Endothelial cell of umbilical vein (primary cell): ENCODE measurements at regions not wholly inside any gene's neighbourhood (a gene's known extent, or its start where the extent isn't known, plus 50 kb on each side); places are given as distances from the start of the nearest gene placed in this dataset.

Experiments used
- BruUV-seq: library from RNA; stranded (reverse); fragments of 400-500 nt; replicated peaks from 2 replicates; lab custom pipeline; 2021; lab: Mats Ljungman, UMichigan
- CTCF ChIA-PET: fragments of 300-600, 350-600 bp; sonication (Branson Sonifier 250); formaldehyde crosslinking; loops from one replicate; lab custom pipeline; 2021; ENCODE audit warnings: antibody characterized with exemption, inconsistent platforms; lab: Charles Lee
- POLR2A ChIA-PET: fragments of 300-600, 350-600 bp; sonication (Branson Sonifier 250); formaldehyde crosslinking; loops from one replicate; lab custom pipeline; 2021; ENCODE audit warnings: antibody characterized with exemption, inconsistent platforms; lab: Charles Lee
- DNase-seq: peaks from one replicate; pipeline ENCODE4 v3.0.0-alpha.2; 2011; ENCODE audit warnings: low read depth, low spot score
- FAIRE-seq: peaks from 2 replicates; lab custom pipeline; 2011; peaks lifted over from hg19 to GRCh38; lab: Jason Lieb, UNC
- H2AFZ ChIP-seq: 2 replicates; pipeline ENCODE4 v1.6.0; 2012; ENCODE audit warnings: low read depth, low read length, control low read depth, inconsistent platforms
- H3K27ac ChIP-seq: 2 replicates; pipeline ENCODE4 v1.5.1; 2011; ENCODE audit warnings: low read depth, mild to moderate bottlenecking, control low read depth, low read length, moderate library complexity; ENCODE audit not compliant: insufficient read depth
- H3K27me3 ChIP-seq, 2 experiments: 2 replicates each; pipeline versions ENCODE4 v1.6.0 to v1.6.1; 2011; ENCODE audit warnings: low read length in 2 of 2, mixed read lengths in 1 of 2; ENCODE audit not compliant: control insufficient read depth in 2 of 2, insufficient read depth in 2 of 2
- H3K36me3 ChIP-seq, 2 experiments: 2 replicates in 1 of 2; 3 replicates in 1 of 2; pipeline ENCODE4 v1.5.1; 2011; ENCODE audit warnings: low read length in 2 of 2, mild to moderate bottlenecking in 1 of 2, moderate library complexity in 1 of 2; ENCODE audit not compliant: control insufficient read depth in 2 of 2, insufficient read depth in 2 of 2; ENCODE audit errors: extremely low read depth in 1 of 2
- H3K4me1 ChIP-seq: 3 replicates; pipeline ENCODE4 v1.5.1; 2011; ENCODE audit warnings: mild to moderate bottlenecking, low read length; ENCODE audit not compliant: control insufficient read depth, insufficient read depth; ENCODE audit errors: extremely low read depth
- H3K4me2 ChIP-seq: 2 replicates; pipeline ENCODE4 v1.6.1; 2011; ENCODE audit warnings: low read length, control low read depth, mixed read lengths; ENCODE audit not compliant: insufficient read depth
- H3K4me3 ChIP-seq, 3 experiments: fragments of 200-600 bp in 1 of 3; sonication (generic), shearing (Covaris generic) in 1 of 3; replicated peaks in 1 of 3; 2 replicates each; pipeline ENCODE4 v1.5.1; 2011 to 2016; ENCODE audit warnings: control low read depth in 3 of 3, low read length in 3 of 3, mild to moderate bottlenecking in 2 of 3, inconsistent platforms in 1 of 3, low read depth in 1 of 3, moderate library complexity in 1 of 3; ENCODE audit not compliant: insufficient read depth in 1 of 3
- H3K79me2 ChIP-seq: 2 replicates; pipeline ENCODE4 v1.6.0; 2012; ENCODE audit warnings: low read length, inconsistent platforms; ENCODE audit not compliant: control insufficient read depth, insufficient read depth
- H3K9ac ChIP-seq: replicated peaks from 2 replicates; pipeline ENCODE3; 2011; ENCODE audit warnings: low read length, control low read depth; ENCODE audit not compliant: insufficient read depth; ENCODE audit errors: extremely low read depth
- H3K9me1 ChIP-seq: replicated peaks from 3 replicates; pipeline ENCODE4 v1.6.0; 2011; ENCODE audit warnings: mild to moderate bottlenecking, low read length; ENCODE audit not compliant: control insufficient read depth, insufficient read depth; ENCODE audit errors: extremely low read depth
- H3K9me3 ChIP-seq: replicated peaks from 2 replicates; pipeline ENCODE4 v1.5.1; 2012; ENCODE audit warnings: low read length, inconsistent platforms; ENCODE audit not compliant: control insufficient read depth, insufficient read depth
- H4K20me1 ChIP-seq: replicated peaks from 2 replicates; pipeline ENCODE3; 2011; ENCODE audit warnings: mild to moderate bottlenecking, low read length; ENCODE audit not compliant: control insufficient read depth, insufficient read depth; ENCODE audit errors: extremely low read depth
- CTCF ChIP-seq, 2 donors: IDR thresholded peaks; 1 replicate in 1 of 2; 2 replicates in 1 of 2; pipeline ENCODE4 v1.5.1; 2011; ENCODE audit warnings: low read length in 2 of 2, mild to moderate bottlenecking in 2 of 2, moderate library complexity in 2 of 2, control low read depth in 1 of 2, inconsistent platforms in 1 of 2, low read depth in 1 of 2; ENCODE audit not compliant: insufficient read depth in 1 of 2; ENCODE audit errors: extremely low read depth in 1 of 2
- EZH2 ChIP-seq: IDR thresholded peaks from 2 replicates; pipeline ENCODE4 v1.6.1; 2012; ENCODE audit warnings: borderline replicate concordance, low read depth, mild to moderate bottlenecking, moderate library complexity, low read length, inconsistent platforms; ENCODE audit not compliant: severe bottlenecking
- FOS ChIP-seq: IDR thresholded peaks from 2 replicates; pipeline ENCODE4 v1.6.1; 2011; ENCODE audit warnings: mild to moderate bottlenecking, low read length, moderate library complexity, borderline replicate concordance; ENCODE audit not compliant: insufficient read depth
- GATA2 ChIP-seq: IDR thresholded peaks from 2 replicates; pipeline ENCODE4 v1.7.0; 2011; ENCODE audit warnings: low read depth, mild to moderate bottlenecking, moderate library complexity, mixed read lengths, low read length; ENCODE audit not compliant: insufficient read length, insufficient read depth
- JUN ChIP-seq: IDR thresholded peaks from 2 replicates; pipeline ENCODE4 v1.6.1; 2011; ENCODE audit warnings: borderline replicate concordance, low read depth; ENCODE audit not compliant: insufficient read length, insufficient read depth
- MAX ChIP-seq: IDR thresholded peaks from 2 replicates; pipeline ENCODE4 v1.6.1; 2011; ENCODE audit not compliant: insufficient read depth, insufficient read length
- MYC ChIP-seq: IDR thresholded peaks from one replicate; pipeline ENCODE4 v1.6.1; 2011; ENCODE audit warnings: mild to moderate bottlenecking, low read depth, low read length
- POLR2A ChIP-seq: IDR thresholded peaks from 2 replicates; pipeline ENCODE4 v1.6.1; 2012; ENCODE audit warnings: low read depth, mild to moderate bottlenecking, control low read depth, low read length
- POLR2AphosphoS5 ChIP-seq: IDR thresholded peaks from 2 replicates; pipeline ENCODE4 v1.6.1; 2012; ENCODE audit warnings: low read depth, mild to moderate bottlenecking, control low read depth, low read length, moderate library complexity; ENCODE audit not compliant: insufficient read depth
- dilution Hi-C: fragments of 300-500 bp; cut with MboI; formaldehyde crosslinking; loops from one replicate; pipeline ENCODE4 v1.15.0; 2019; ENCODE audit warnings: low sequenced_read_pairs; ENCODE audit not compliant: extremely low pct_ligation_motif_present
- intact Hi-C: fragments of 100-400 bp; cut with micrococcal nuclease; formaldehyde crosslinking; loops from one replicate; pipeline ENCODE4 v1.10.0; 2022

- FAIRE-seq, result no peak
- H4K20me1 ChIP-seq, result no peaks in the 10 kb centered on the region
- no TSS peak for BruUV-seq
These were observed 97.6 kb upstream of the GAP43 start for GRCh38 chr3:115525731-115526130.

More at GRCh38 chr3:115525731-115526130, 97.6 kb upstream of the GAP43 start:
- ChIA-PET CTCF (no interaction called here), POLR2A (no interaction called here)
- Histone ChIP-seq H3K9me3 (no peaks in the 10 kb centered on the region), H3K4me3 (no peak overlapping the region), H3K9me1 (no peaks in the 10 kb centered on the region), H3K27ac (no peak overlapping the region), H2AFZ (no peak overlapping the region), H3K4me1 (no peaks in the 10 kb centered on the region), H3K4me2 (no peak overlapping the region), H3K79me2 (no peaks in the 10 kb centered on the region), H3K9ac (no peak overlapping the region), H3K36me3 (no peaks in the 10 kb centered on the region), H3K27me3 (peaks cover 0 to 4% of the 10 kb centered on the region in 2 experiments)
- DNase-seq, result no peak
- dilution Hi-C loops (no loop called here), intact Hi-C loops (no loop called here)
- TF ChIP-seq JUN, result no peak
- TF ChIP-seq POLR2AphosphoS5, result no peak
- no peak for TF ChIP-seq EZH2
- TF ChIP-seq MAX, result no peak
- no peak for TF ChIP-seq GATA2
- TF ChIP-seq FOS, result no peak
- TF ChIP-seq CTCF (IDR thresholded peaks at IDR 0.05; ENCODE audit: extremely low read depth in 1 of 2, insufficient read depth in 1 of 2, low read depth in 1 of 2, low read length in 2 of 2), result no peak
- no peak for TF ChIP-seq POLR2A
- TF ChIP-seq MYC, result no peak
